Upper lobe of left lung (tissue), 6 donors: ENCODE measurements at regions not wholly inside any gene's neighbourhood (a gene's known extent, or its start where the extent isn't known, plus 50 kb on each side); places are given as distances from the start of the nearest gene placed in this dataset.

Experiments used
- ATAC-seq, 2 donors: fragments of 200-7000 bp; cut with Tn5 transposase; one replicate each; pipeline ENCODE4 v1.9.1; 2022; ENCODE audit warnings: mild to moderate bottlenecking in 2 of 2, moderate library complexity in 2 of 2; ENCODE audit not compliant: low FRiP score in 2 of 2
- DNase-seq, 2 donors: peaks; one replicate each; pipeline ENCODE4 v3.0.0-alpha.2; 2019 to 2020
- H3K27ac ChIP-seq, 4 donors: fragments of 200-600 bp; sonication (generic); one replicate each; pipeline ENCODE4 v1.5.1; 2016 to 2019
- H3K27me3 ChIP-seq, 4 donors: fragments of 200-600 bp; sonication (generic); one replicate each; pipeline ENCODE4 v1.5.1; 2017 to 2019
- H3K36me3 ChIP-seq, 4 donors: fragments of 200-600 bp; sonication (generic); one replicate each; pipeline ENCODE4 v1.5.1; 2016 to 2019
- H3K4me1 ChIP-seq, 4 donors: fragments of 200-600 bp; sonication (generic); one replicate each; pipeline ENCODE4 v1.5.1; 2018 to 2019
- H3K4me3 ChIP-seq, 4 donors: fragments of 200-600 bp; sonication (generic); one replicate each; pipeline ENCODE4 v1.5.1; 2017 to 2019; ENCODE audit warnings: mild to moderate bottlenecking in 2 of 4, moderate library complexity in 1 of 4
- H3K9me3 ChIP-seq, 4 donors: fragments of 200-600 bp; sonication (generic); one replicate each; pipeline ENCODE4 v1.5.1; 2018 to 2019
- CTCF ChIP-seq, 6 experiments: fragments of 450-650 bp in 4 of 6; fragments of 200-600 bp in 2 of 6; sonication (generic) in 2 of 6; IDR thresholded peaks; one replicate each; pipeline ENCODE4 v1.5.1; 2016 to 2019; ENCODE audit warnings: antibody characterized with exemption in 6 of 6
- EP300 ChIP-seq, 4 donors: sonication (generic); formaldehyde crosslinking; IDR thresholded peaks; one replicate each; pipeline ENCODE4 v1.5.1; 2017; ENCODE audit warnings: antibody characterized with exemption in 4 of 4, control low read depth in 2 of 4
- POLR2A ChIP-seq, 4 donors: fragments of 450-650 bp; IDR thresholded peaks; one replicate each; pipeline ENCODE4 v1.5.1; 2016 to 2017; ENCODE audit warnings: antibody characterized with exemption in 4 of 4, mild to moderate bottlenecking in 2 of 4
- POLR2AphosphoS5 ChIP-seq, 2 donors: sonication (generic); formaldehyde crosslinking; IDR thresholded peaks; one replicate each; pipeline ENCODE4 v1.5.1; 2017; ENCODE audit warnings: antibody characterized with exemption in 2 of 2
- WGBS, 2 donors: methylation state at CpG; one replicate each; pipeline ENCODE4 v1.1.5; 2017 to 2018; 5-methylcytosine and 5-hydroxymethylcytosine counted together
- donor health status: DM: no; HTN: no; CAD: no; lungs with moderate emphysema.
- donor health status: DM: no; HTN: yes; CAD: no; lungs with severe emphysema.

- DNase-seq (no peak), ATAC-seq (no peak)
- Histone ChIP-seq H3K4me3 (no peak overlapping the region), H3K4me1 (no peaks in the 10 kb centered on the region), H3K27me3 (no peaks in the 10 kb centered on the region), H3K36me3 (no peaks in the 10 kb centered on the region), H3K27ac (no peak overlapping the region), H3K9me3 (peaks cover 0 to 5% (median 0%) of the 10 kb centered on the region in 4 donors)
- WGBS, 2 donors: 72 to 85% methylated on average over 1 of the region's 1 CpG
- TF ChIP-seq CTCF (IDR thresholded peaks at IDR 0.05) (no peak), POLR2AphosphoS5 (IDR thresholded peaks at IDR 0.05) (no peak), EP300 (IDR thresholded peaks at IDR 0.05) (no peak), POLR2A (IDR thresholded peaks at IDR 0.05) (no peak)
Measured at GRCh38 chr1:194975913-194976312, 1632.3 kb downstream of the KCNT2 start.

- Histone ChIP-seq H3K36me3 (no peaks in the 10 kb centered on the region), H3K4me3 (no peak overlapping the region), H3K27ac (no peak overlapping the region), H3K9me3 (no peaks in the 10 kb centered on the region), H3K27me3 (no peaks in the 10 kb centered on the region), H3K4me1 (no peaks in the 10 kb centered on the region)
- 74 to 79% methylated on average over 1 of the region's 1 CpG for WGBS, 2 donors
- TF ChIP-seq POLR2AphosphoS5 (IDR thresholded peaks at IDR 0.05): no peak
- no peak for TF ChIP-seq EP300 (IDR thresholded peaks at IDR 0.05)
- TF ChIP-seq POLR2A (IDR thresholded peaks at IDR 0.05): no peak
- no peak for TF ChIP-seq CTCF (IDR thresholded peaks at IDR 0.05)
- ATAC-seq (no peak), DNase-seq (no peak)
Measured at GRCh38 chr1:194968916-194969315, 1639.3 kb downstream of the KCNT2 start.

- ATAC-seq (no peak), DNase-seq (no peak)
- Histone ChIP-seq H3K27ac (no peak overlapping the region), H3K36me3 (no peaks in the 10 kb centered on the region), H3K4me1 (no peaks in the 10 kb centered on the region), H3K4me3 (no peak overlapping the region), H3K27me3 (no peaks in the 10 kb centered on the region), H3K9me3 (no peaks in the 10 kb centered on the region)
- TF ChIP-seq POLR2AphosphoS5 (IDR thresholded peaks at IDR 0.05) (no peak), POLR2A (IDR thresholded peaks at IDR 0.05) (no peak), EP300 (IDR thresholded peaks at IDR 0.05) (no peak)
- WGBS, 2 donors: 35 to 50% methylated on average over 1 of the region's 1 CpG
Measured at GRCh38 chr1:194959795-194960194, 1648.4 kb downstream of the KCNT2 start.

- no peak for TF ChIP-seq POLR2AphosphoS5 (IDR thresholded peaks at IDR 0.05)
- TF ChIP-seq POLR2A (IDR thresholded peaks at IDR 0.05): no peak
- TF ChIP-seq EP300 (IDR thresholded peaks at IDR 0.05): no peak
- TF ChIP-seq CTCF (IDR thresholded peaks at IDR 0.05): no peak
- no peak overlapping the region for H3K27ac ChIP-seq
- WGBS, 2 donors: 72 to 76% methylated on average over 6 of the region's 6 CpGs
- no peaks in the 10 kb centered on the region for H3K4me1 ChIP-seq
- ATAC-seq (no peak), DNase-seq (no peak)
- no peak overlapping the region for H3K4me3 ChIP-seq
- H3K9me3 ChIP-seq: no peaks in the 10 kb centered on the region
- no peaks in the 10 kb centered on the region for H3K36me3 ChIP-seq
- H3K27me3 ChIP-seq: no peaks in the 10 kb centered on the region
Measured at GRCh38 chr1:194952171-194952570, 1656.1 kb downstream of the KCNT2 start.

GRCh38 chr1:194950584-194950983, 1657.7 kb downstream of the KCNT2 start:
- H3K4me1 ChIP-seq: no peaks in the 10 kb centered on the region
- no peaks in the 10 kb centered on the region for H3K9me3 ChIP-seq
- WGBS, 2 donors: 71 to 92% methylated on average over 1 of the region's 1 CpG
- no peak for TF ChIP-seq POLR2AphosphoS5 (IDR thresholded peaks at IDR 0.05)
- TF ChIP-seq EP300 (IDR thresholded peaks at IDR 0.05): no peak
- TF ChIP-seq POLR2A (IDR thresholded peaks at IDR 0.05): no peak
- TF ChIP-seq CTCF (IDR thresholded peaks at IDR 0.05): no peak
- ATAC-seq (no peak), DNase-seq (no peak)
- no peak overlapping the region for H3K27ac ChIP-seq
- no peaks in the 10 kb centered on the region for H3K36me3 ChIP-seq
- H3K27me3 ChIP-seq: no peaks in the 10 kb centered on the region
- H3K4me3 ChIP-seq: no peak overlapping the region
